ENCODE measurements at regions not wholly inside any gene's neighbourhood (a gene's known extent, or its start where the extent isn't known, plus 50 kb on each side); places are given as distances from the start of the nearest gene placed in this dataset.

- BruUV-seq (replicated peaks) = no TSS peak
Measured at GRCh38 chr16:80460988-80461387, 79.8 kb upstream of the DYNLRB2 start.

GRCh38 chr16:80459966-80460365 lies 80.8 kb upstream of the DYNLRB2 start:
- POLR2A ChIA-PET (ENCODE audit: unreplicated experiment) = no interaction called here
- intact Hi-C loops (cut with micrococcal nuclease) = no loop called here
- Histone ChIP-seq H3K4me1 (ENCODE audit: insufficient read depth, low read length) (no peaks in the 10 kb centered on the region), H3K27me3 (ENCODE audit: low read length) (peaks cover 32% of the 10 kb centered on the region), H4K20me1 (ENCODE audit: low read length) (no peaks in the 10 kb centered on the region), H3K4me2 (ENCODE audit: low read length) (no peak overlapping the region), H3K36me3 (ENCODE audit: low read depth, low read length) (no peaks in the 10 kb centered on the region), H3K9me3 (ENCODE audit: low read length) (no peaks in the 10 kb centered on the region), H3K9ac (ENCODE audit: low read length) (no peak overlapping the region), H3K79me2 (ENCODE audit: low read length) (no peaks in the 10 kb centered on the region), H3F3A (ENCODE audit: low read length, unreplicated experiment) (no peaks in the 10 kb centered on the region), H2AFZ (ENCODE audit: low read length) (no peak overlapping the region), H3K27ac (ENCODE audit: low read length) (no peak overlapping the region), H3K9me2 (replicated peaks; ENCODE audit: low read length) (no peaks in the 10 kb centered on the region), H3K4me3 (ENCODE audit: low read length) (no peak overlapping the region)
- DNase-seq = no peak
- TF ChIP-seq EZH2phosphoT487 (IDR thresholded peaks at IDR 0.05; ENCODE audit: borderline replicate concordance, low read length) (no peak), EZH2 (IDR thresholded peaks at IDR 0.05; ENCODE audit: low read length, unreplicated experiment) (no peak), CTCF (conservative IDR thresholded peaks at IDR 0.05; ENCODE audit: low read depth, low read length) (no peak)
- no peak for ATAC-seq
- CTCF ChIA-PET = no interaction called here
- BruUV-seq (replicated peaks) = no TSS peak

More at GRCh38 chr16:80460988-80461387, 79.8 kb upstream of the DYNLRB2 start:
- no peaks in the 10 kb centered on the region for H3F3A ChIP-seq (ENCODE audit: low read length, unreplicated experiment)
- TF ChIP-seq CTCF (conservative IDR thresholded peaks at IDR 0.05; ENCODE audit: low read depth, low read length) (no peak), EZH2 (IDR thresholded peaks at IDR 0.05; ENCODE audit: low read length, unreplicated experiment) (no peak), EZH2phosphoT487 (IDR thresholded peaks at IDR 0.05; ENCODE audit: borderline replicate concordance, low read length) (no peak)
- H3K27me3 ChIP-seq (ENCODE audit: low read length) = peaks cover 32% of the 10 kb centered on the region
- no peaks in the 10 kb centered on the region for H3K4me1 ChIP-seq (ENCODE audit: insufficient read depth, low read length)
- ChIA-PET POLR2A (ENCODE audit: unreplicated experiment) (no interaction called here), CTCF (no interaction called here)
- no peaks in the 10 kb centered on the region for H3K9me2 ChIP-seq (replicated peaks; ENCODE audit: low read length)
- no peaks in the 10 kb centered on the region for H4K20me1 ChIP-seq (ENCODE audit: low read length)
- intact Hi-C loops (cut with micrococcal nuclease) = no loop called here
- no peaks in the 10 kb centered on the region for H3K9me3 ChIP-seq (ENCODE audit: low read length)
- H3K4me2 ChIP-seq (ENCODE audit: low read length) = no peak overlapping the region
- H3K9ac ChIP-seq (ENCODE audit: low read length) = no peak overlapping the region
- no peak overlapping the region for H3K27ac ChIP-seq (ENCODE audit: low read length)
- no peak overlapping the region for H3K4me3 ChIP-seq (ENCODE audit: low read length)
- no peaks in the 10 kb centered on the region for H3K36me3 ChIP-seq (ENCODE audit: low read depth, low read length)
- no peaks in the 10 kb centered on the region for H3K79me2 ChIP-seq (ENCODE audit: low read length)
- DNase-seq (no peak), ATAC-seq (no peak)
- H2AFZ ChIP-seq (ENCODE audit: low read length) = no peak overlapping the region

GRCh38 chr16:80459331-80459777 lies 81.4 kb upstream of the DYNLRB2 start:
- Histone ChIP-seq H3K27ac (ENCODE audit: low read length) (no peak overlapping the region), H3K4me2 (ENCODE audit: low read length) (no peak overlapping the region), H3K9me3 (ENCODE audit: low read length) (no peaks in the 10 kb centered on the region), H3K36me3 (ENCODE audit: low read depth, low read length) (no peaks in the 10 kb centered on the region), H3K27me3 (ENCODE audit: low read length) (peaks cover 32% of the 10 kb centered on the region), H3K79me2 (ENCODE audit: low read length) (no peaks in the 10 kb centered on the region), H3K4me1 (ENCODE audit: insufficient read depth, low read length) (no peaks in the 10 kb centered on the region), H3F3A (ENCODE audit: low read length, unreplicated experiment) (no peaks in the 10 kb centered on the region), H3K4me3 (ENCODE audit: low read length) (no peak overlapping the region), H4K20me1 (ENCODE audit: low read length) (no peaks in the 10 kb centered on the region), H2AFZ (ENCODE audit: low read length) (no peak overlapping the region), H3K9ac (ENCODE audit: low read length) (no peak overlapping the region), H3K9me2 (replicated peaks; ENCODE audit: low read length) (no peaks in the 10 kb centered on the region)
- intact Hi-C loops (cut with micrococcal nuclease) = no loop called here
- no peak for ATAC-seq
- TF ChIP-seq CTCF (conservative IDR thresholded peaks at IDR 0.05; ENCODE audit: low read depth, low read length) (no peak), EZH2phosphoT487 (IDR thresholded peaks at IDR 0.05; ENCODE audit: borderline replicate concordance, low read length) (no peak), EZH2 (IDR thresholded peaks at IDR 0.05; ENCODE audit: low read length, unreplicated experiment) (no peak)
- ChIA-PET CTCF (no interaction called here), POLR2A (ENCODE audit: unreplicated experiment) (no interaction called here)
- DNase-seq = no peak
- no TSS peak for BruUV-seq (replicated peaks)

All from PC-3 (cell line).